Cardiac fibroblast (primary cell): ENCODE measurements at regions not wholly inside any gene's neighbourhood (a gene's known extent, or its start where the extent isn't known, plus 50 kb on each side); places are given as distances from the start of the nearest gene placed in this dataset.

Experiments
- DNase-seq, 2 donors: peaks; one replicate each; pipeline versions ENCODE4 v3.0.0 to v3.0.0-alpha.2; 2010; ENCODE audit warnings: low read depth in 2 of 2
- H3K4me3 ChIP-seq, 2 donors: replicated peaks in 1 of 2; 1 replicate in 1 of 2; 2 replicates in 1 of 2; pipeline ENCODE4 v1.5.1; 2011; ENCODE audit warnings: low read depth in 2 of 2, low read length in 2 of 2, mild to moderate bottlenecking in 2 of 2, moderate library complexity in 1 of 2
- CTCF ChIP-seq: IDR thresholded peaks from one replicate; pipeline ENCODE4 v1.5.1; 2011; ENCODE audit warnings: low read depth, mild to moderate bottlenecking, low read length, inconsistent platforms

- DNase-seq = no peak
- TF ChIP-seq CTCF = no peak
- H3K4me3 ChIP-seq = no peak overlapping the region
Observed at GRCh38 chr13:80798576-80799133, 457.7 kb upstream of the SPRY2 start.

- TF ChIP-seq CTCF = no peak
- no peak for DNase-seq
- no peak overlapping the region for H3K4me3 ChIP-seq
Observed at GRCh38 chr13:80787604-80788003, 446.7 kb upstream of the SPRY2 start.

GRCh38 chr13:80783926-80784565, 443.1 kb upstream of the SPRY2 start:
- no peak overlapping the region for H3K4me3 ChIP-seq
- peak; percentile 44 to 83 for DNase-seq
- no peak for TF ChIP-seq CTCF

GRCh38 chr13:80782441-80782840, 441.5 kb upstream of the SPRY2 start:
- H3K4me3 ChIP-seq = no peak overlapping the region
- TF ChIP-seq CTCF = no peak
- no peak for DNase-seq

GRCh38 chr13:80778297-80778696, 437.4 kb upstream of the SPRY2 start:
- DNase-seq = no peak
- H3K4me3 ChIP-seq = no peak overlapping the region
- no peak for TF ChIP-seq CTCF

GRCh38 chr13:80757694-80758093, 416.8 kb upstream of the SPRY2 start:
- no peak for TF ChIP-seq CTCF
- no peak for DNase-seq
- no peak overlapping the region for H3K4me3 ChIP-seq

- no peak for TF ChIP-seq CTCF
- DNase-seq = peak in 1 of 2 donors; percentile 9
- H3K4me3 ChIP-seq = no peak overlapping the region
Observed at GRCh38 chr13:80755910-80756309, 415.0 kb upstream of the SPRY2 start.
